ENCODE measurements at regions not wholly inside any gene's neighbourhood (a gene's known extent, or its start where the extent isn't known, plus 50 kb on each side); places are given as distances from the start of the nearest gene placed in this dataset.

- TF ChIP-seq REST (IDR thresholded peaks at IDR 0.05; ENCODE audit: low read depth) (no peak), ZNF274 (IDR thresholded peaks at IDR 0.05; ENCODE audit: low read depth, low read length) (no peak), TCF7L2 (IDR thresholded peaks at IDR 0.05; ENCODE audit: borderline replicate concordance, extremely low read depth, insufficient read depth, insufficient read length) (no peak), SIN3A (IDR thresholded peaks at IDR 0.05; ENCODE audit: low read depth) (no peak), CEBPB (IDR thresholded peaks at IDR 0.05; ENCODE audit: low read depth) (no peak)
Measured at GRCh38 chr7:86209036-86209435, 434.7 kb upstream of the GRM3 start (continued).

- TF ChIP-seq SRF (IDR thresholded peaks at IDR 0.05; ENCODE audit: low read depth): no peak
- no peak for TF ChIP-seq CTCF (IDR thresholded peaks at IDR 0.05 in 2 of 3, conservative IDR thresholded peaks at IDR 0.05 in 1 of 3; ENCODE audit: borderline replicate concordance in 1 of 3, insufficient read depth in 1 of 3, low read depth in 2 of 3, low read length in 2 of 3)
- TF ChIP-seq YY1 (IDR thresholded peaks at IDR 0.05; ENCODE audit: extremely low read depth, insufficient replicate concordance, low read depth, low read length): no peak
- no peak for TF ChIP-seq SIN3A (IDR thresholded peaks at IDR 0.05; ENCODE audit: low read depth)
- no peak for TF ChIP-seq POLR2A (IDR thresholded peaks at IDR 0.05; ENCODE audit: borderline replicate concordance, extremely low read depth, insufficient read depth, insufficient read length)
- no peak for TF ChIP-seq ELF1 (IDR thresholded peaks at IDR 0.05; ENCODE audit: borderline replicate concordance, low read depth)
- TF ChIP-seq TCF7L2 (IDR thresholded peaks at IDR 0.05; ENCODE audit: borderline replicate concordance, extremely low read depth, insufficient read depth, insufficient read length): no peak
- no peak for TF ChIP-seq ZBTB33 (IDR thresholded peaks at IDR 0.05; ENCODE audit: extremely low read depth, insufficient replicate concordance, low read length)
- no peak overlapping the region for H2AFZ ChIP-seq (ENCODE audit: low read depth, low read length, poor library complexity, severe bottlenecking)
- no peak overlapping the region for H3K27ac ChIP-seq (ENCODE audit: low read depth, low read length)
- no peaks in the 10 kb centered on the region for H3K36me3 ChIP-seq (ENCODE audit: control insufficient read depth in 1 of 2, insufficient read depth in 2 of 2, low read length in 2 of 2)
- no peak overlapping the region for H3K4me3 ChIP-seq (replicated peaks in 1 of 2; ENCODE audit: low read depth in 1 of 2, low read length in 2 of 2)
- H3K27me3 ChIP-seq (ENCODE audit: insufficient read depth, low read length): no peaks in the 10 kb centered on the region
- H3K9ac ChIP-seq (ENCODE audit: low read length): no peak overlapping the region
- no peaks in the 10 kb centered on the region; a peak in 1 of 4 replicates for H3K9me3 ChIP-seq (ENCODE audit: control insufficient read depth in 1 of 2, insufficient read depth in 1 of 2, low read depth in 1 of 2, low read length in 2 of 2)
- POLR2A ChIA-PET: no interaction called here
- H3K9me2 ChIP-seq (ENCODE audit: insufficient read depth): no peaks in the 10 kb centered on the region
- DNase-seq (ENCODE audit: low read depth, low spot score): no peak
- CTCF ChIA-PET: no interaction called here
- RAD21 ChIA-PET (ENCODE audit: low non-redundant PET in 1 of 2, low total read pairs in 2 of 2, uncharacterized antibody in 2 of 2, unreplicated experiment in 2 of 2): no interaction called here
- no peak for ATAC-seq
- no peaks in the 10 kb centered on the region for H4K20me1 ChIP-seq (ENCODE audit: insufficient read depth)
- H3K4me2 ChIP-seq (ENCODE audit: low read length): no peak overlapping the region
- intact Hi-C loops (cut with micrococcal nuclease): no loop called here
- no peaks in the 10 kb centered on the region for H3K4me1 ChIP-seq (ENCODE audit: control insufficient read depth in 1 of 2, insufficient read depth in 2 of 2, low read length in 2 of 2)
- H3K79me2 ChIP-seq (ENCODE audit: insufficient read depth, low read length): no peaks in the 10 kb centered on the region
- BruUV-seq (replicated peaks): no TSS peak
Measured at GRCh38 chr7:86207740-86208139, 436.0 kb upstream of the GRM3 start.
